Loucy (cell line): ENCODE measurements at regions not wholly inside any gene's neighbourhood (a gene's known extent, or its start where the extent isn't known, plus 50 kb on each side); places are given as distances from the start of the nearest gene placed in this dataset.

Experiments used
- EZH2phosphoT487 ChIP-seq: fragments of 200-600 bp; IDR thresholded peaks from 2 replicates; pipeline ENCODE4 v1.6.1; 2018; ENCODE audit warnings: antibody characterized with exemption, mild to moderate bottlenecking, moderate library complexity, borderline replicate concordance
- TF ChIP-seq, protein P1 (sequence below): fragments of 200-600 bp; sonication (generic); conservative IDR thresholded peaks from 2 replicates; pipeline ENCODE4 v1.5.1; 2014; ENCODE audit warnings: mild to moderate bottlenecking, antibody characterized with exemption, low read length

DNA sequence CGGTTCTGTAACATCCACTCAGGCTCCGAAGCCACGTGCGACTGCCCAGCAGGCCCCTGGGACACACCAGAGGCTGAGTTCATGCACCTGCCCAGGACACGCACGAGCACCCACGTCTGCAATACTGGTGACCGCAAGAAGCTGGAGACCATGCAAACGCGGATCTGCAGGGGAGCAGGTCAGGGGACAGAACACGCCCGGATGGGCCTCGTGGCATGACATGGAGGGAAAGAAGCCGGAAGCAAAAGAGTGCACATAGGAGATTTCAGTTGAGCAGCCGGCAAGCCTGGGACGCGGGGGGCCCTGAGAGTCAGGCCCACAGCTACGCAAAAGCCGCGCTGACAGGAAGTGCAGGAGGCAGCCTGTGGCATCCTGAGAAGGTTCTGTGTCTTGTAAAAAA lies 73.7 kb downstream of the FOXL3 start:
- TF ChIP-seq, protein P1, sequence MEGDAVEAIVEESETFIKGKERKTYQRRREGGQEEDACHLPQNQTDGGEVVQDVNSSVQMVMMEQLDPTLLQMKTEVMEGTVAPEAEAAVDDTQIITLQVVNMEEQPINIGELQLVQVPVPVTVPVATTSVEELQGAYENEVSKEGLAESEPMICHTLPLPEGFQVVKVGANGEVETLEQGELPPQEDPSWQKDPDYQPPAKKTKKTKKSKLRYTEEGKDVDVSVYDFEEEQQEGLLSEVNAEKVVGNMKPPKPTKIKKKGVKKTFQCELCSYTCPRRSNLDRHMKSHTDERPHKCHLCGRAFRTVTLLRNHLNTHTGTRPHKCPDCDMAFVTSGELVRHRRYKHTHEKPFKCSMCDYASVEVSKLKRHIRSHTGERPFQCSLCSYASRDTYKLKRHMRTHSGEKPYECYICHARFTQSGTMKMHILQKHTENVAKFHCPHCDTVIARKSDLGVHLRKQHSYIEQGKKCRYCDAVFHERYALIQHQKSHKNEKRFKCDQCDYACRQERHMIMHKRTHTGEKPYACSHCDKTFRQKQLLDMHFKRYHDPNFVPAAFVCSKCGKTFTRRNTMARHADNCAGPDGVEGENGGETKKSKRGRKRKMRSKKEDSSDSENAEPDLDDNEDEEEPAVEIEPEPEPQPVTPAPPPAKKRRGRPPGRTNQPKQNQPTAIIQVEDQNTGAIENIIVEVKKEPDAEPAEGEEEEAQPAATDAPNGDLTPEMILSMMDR, result no peak
- no peak for TF ChIP-seq EZH2phosphoT487
